NCI-H345 treated with DMSO at 0.1 percent for 48 hours (cell line): ENCODE measurements at regions not wholly inside any gene's neighbourhood (a gene's known extent, or its start where the extent isn't known, plus 50 kb on each side); places are given as distances from the start of the nearest gene placed in this dataset.
"Not testable (repeated sequence)": the region's sequence is repeated elsewhere in the genome, so short reads cannot be mapped to it uniquely, and the experiment has no call there.

Experiments
- DNase-seq: peaks from one replicate; lab custom pipeline; 2025; ENCODE audit not compliant: unreplicated experiment; lab: John Stamatoyannopoulos, UW

GRCh38 chr10:29730458-29730857 lies 95.7 kb upstream of the SVIL start:
- no peak for DNase-seq

- DNase-seq = no peak
These were observed 93.8 kb upstream of the SVIL start for GRCh38 chr10:29728541-29729049.

- DNase-seq = not testable (repeated sequence)
These were observed 91.2 kb upstream of the SVIL start for GRCh38 chr10:29725927-29726326.

GRCh38 chr10:29725133-29725720 lies 90.5 kb upstream of the SVIL start:
- no peak for DNase-seq

- no peak for DNase-seq
These were observed 89.0 kb upstream of the SVIL start for GRCh38 chr10:29723726-29724125.

DNA sequence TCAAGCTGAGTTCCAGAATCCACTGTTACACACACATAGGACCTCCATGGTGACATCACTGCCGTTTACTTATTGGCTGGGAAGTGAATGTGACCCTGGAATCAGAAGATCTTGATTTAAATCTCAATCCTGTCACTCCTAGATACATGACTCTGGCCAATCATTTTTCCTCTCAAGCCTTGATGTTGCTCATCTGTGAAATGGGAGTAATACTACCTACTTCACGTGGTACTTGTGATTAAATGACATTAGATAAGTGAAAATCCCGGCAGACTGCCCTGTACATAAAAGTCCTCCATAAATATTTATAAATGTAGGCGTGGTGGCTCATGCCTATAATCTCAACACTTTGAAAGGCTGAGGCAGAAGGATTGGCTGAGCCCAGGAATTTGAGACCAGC lies 88.0 kb upstream of the SVIL start:
- DNase-seq = no peak

GRCh38 chr10:29720149-29720548 lies 85.4 kb upstream of the SVIL start:
- no peak for DNase-seq

- DNase-seq = no peak
These were observed 84.5 kb upstream of the SVIL start for GRCh38 chr10:29719281-29719675.

DNA sequence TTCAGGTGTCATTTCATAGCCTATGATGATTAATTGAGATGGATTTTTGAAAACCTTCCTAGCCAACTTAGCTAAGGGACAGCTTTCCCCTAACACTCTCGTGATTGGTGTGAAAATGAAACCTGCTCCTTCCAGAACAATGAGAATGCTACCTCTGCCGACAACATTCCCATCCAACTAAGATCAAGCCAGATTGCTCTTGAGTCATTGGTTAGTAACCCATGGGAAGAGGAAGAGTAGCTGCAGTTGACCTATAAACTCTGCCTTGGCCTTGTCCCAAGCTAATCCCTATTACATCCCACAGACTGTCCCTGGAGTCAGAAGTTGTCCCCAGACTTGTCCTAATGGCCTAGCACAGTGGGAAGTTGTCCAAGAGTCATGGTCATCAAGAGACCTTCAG lies 80.5 kb upstream of the SVIL start:
- no peak for DNase-seq

- no peak for DNase-seq
These were observed 79.5 kb upstream of the SVIL start for GRCh38 chr10:29714096-29714874.

- no peak for DNase-seq
These were observed 78.7 kb upstream of the SVIL start for GRCh38 chr10:29713450-29713849.

- DNase-seq = peak; percentile 84
These were observed 77.3 kb upstream of the SVIL start for GRCh38 chr10:29712108-29712507.

DNA sequence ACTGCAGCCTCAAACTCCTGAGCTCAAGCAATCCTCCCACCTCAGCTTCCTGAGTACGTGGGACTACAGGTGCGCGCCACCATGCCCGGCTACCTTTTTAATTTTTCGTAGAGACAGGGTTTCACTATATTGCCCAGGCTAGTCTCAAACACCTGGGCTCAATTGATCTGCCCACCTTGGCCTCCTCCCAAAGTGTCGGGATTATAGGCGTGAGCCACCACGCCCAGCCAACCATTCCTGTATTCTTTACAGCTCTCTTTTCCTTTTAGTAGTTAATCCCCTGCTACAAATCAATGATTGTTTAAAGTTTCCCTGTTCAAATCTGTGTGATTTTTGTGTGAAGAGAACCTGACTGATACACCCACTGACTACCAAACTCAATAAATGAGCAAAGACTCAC lies 75.4 kb upstream of the SVIL start:
- DNase-seq = no peak

- no peak for DNase-seq
These were observed 74.8 kb upstream of the SVIL start for GRCh38 chr10:29709484-29710002.

DNA sequence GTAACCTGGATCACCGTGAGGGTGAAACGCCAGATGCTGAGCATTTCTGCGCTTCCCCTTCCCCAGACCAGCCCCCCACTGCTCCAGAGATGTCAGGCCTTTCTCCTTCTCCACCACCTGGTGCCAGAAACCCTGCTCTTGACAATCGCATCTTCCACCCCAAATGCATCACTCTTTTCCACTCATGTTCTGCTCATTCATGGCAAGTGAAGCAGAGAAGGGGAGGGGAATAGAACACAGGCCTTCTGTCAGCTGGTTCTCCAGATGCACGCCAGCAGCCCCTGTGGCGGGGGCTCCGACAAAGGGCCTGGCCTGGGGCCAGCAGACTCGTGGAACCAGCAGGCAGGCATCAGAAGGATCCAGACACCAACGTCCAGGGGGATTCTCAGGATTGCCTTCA lies 68.5 kb upstream of the SVIL start:
- DNase-seq = peak; percentile 83

- no peak for DNase-seq
These were observed 67.7 kb upstream of the SVIL start for GRCh38 chr10:29702273-29703164.

GRCh38 chr10:29701306-29701705 lies 66.5 kb upstream of the SVIL start:
- DNase-seq = no peak

- no peak for DNase-seq
These were observed 64.8 kb upstream of the SVIL start for GRCh38 chr10:29699621-29700020.

GRCh38 chr10:29698773-29699490 lies 64.2 kb upstream of the SVIL start:
- peak; percentile 16 for DNase-seq

DNA sequence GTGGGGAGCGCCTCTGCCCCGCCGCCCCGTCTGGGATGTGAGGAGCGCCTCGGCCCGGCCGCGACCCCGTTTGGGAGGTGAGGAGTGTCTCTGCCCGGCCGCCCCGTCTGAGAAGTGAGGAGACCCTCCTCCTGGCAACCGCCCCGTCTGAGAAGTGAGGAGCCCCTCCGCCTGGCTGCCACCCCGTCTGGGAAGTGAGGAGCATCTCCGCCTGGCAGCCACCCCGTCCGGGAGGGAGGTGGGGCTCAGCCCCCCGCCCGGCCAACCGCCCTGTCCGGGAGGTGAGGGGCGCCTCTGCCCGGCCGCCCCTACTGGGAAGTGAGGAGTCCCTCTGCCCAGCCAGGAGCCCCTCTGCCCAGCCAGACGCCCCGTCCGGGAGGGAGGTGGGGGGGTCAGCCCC lies 61.8 kb upstream of the SVIL start:
- not testable (repeated sequence) for DNase-seq

GRCh38 chr10:29694121-29694520 lies 59.4 kb upstream of the SVIL start:
- no peak for DNase-seq
